Prostate gland (tissue), 2 donors: ENCODE measurements at regions not wholly inside any gene's neighbourhood (a gene's known extent, or its start where the extent isn't known, plus 50 kb on each side); places are given as distances from the start of the nearest gene placed in this dataset.

Experiments used
- POLR2AphosphoS5 ChIP-seq: sonication (generic); formaldehyde crosslinking; IDR thresholded peaks from one replicate; pipeline ENCODE4 v1.6.1; 2017; ENCODE audit warnings: antibody characterized with exemption
- TF ChIP-seq, protein P1 (sequence below), 4 experiments: fragments of 200-600 bp in 2 of 4; fragments of 450-650 bp in 2 of 4; sonication (generic) in 2 of 4; IDR thresholded peaks; 1 replicate in 3 of 4; 2 replicates in 1 of 4; pipeline ENCODE4 v1.5.1; 2016 to 2019; ENCODE audit warnings: antibody characterized with exemption in 4 of 4, mild to moderate bottlenecking in 2 of 4, moderate library complexity in 2 of 4

DNA sequence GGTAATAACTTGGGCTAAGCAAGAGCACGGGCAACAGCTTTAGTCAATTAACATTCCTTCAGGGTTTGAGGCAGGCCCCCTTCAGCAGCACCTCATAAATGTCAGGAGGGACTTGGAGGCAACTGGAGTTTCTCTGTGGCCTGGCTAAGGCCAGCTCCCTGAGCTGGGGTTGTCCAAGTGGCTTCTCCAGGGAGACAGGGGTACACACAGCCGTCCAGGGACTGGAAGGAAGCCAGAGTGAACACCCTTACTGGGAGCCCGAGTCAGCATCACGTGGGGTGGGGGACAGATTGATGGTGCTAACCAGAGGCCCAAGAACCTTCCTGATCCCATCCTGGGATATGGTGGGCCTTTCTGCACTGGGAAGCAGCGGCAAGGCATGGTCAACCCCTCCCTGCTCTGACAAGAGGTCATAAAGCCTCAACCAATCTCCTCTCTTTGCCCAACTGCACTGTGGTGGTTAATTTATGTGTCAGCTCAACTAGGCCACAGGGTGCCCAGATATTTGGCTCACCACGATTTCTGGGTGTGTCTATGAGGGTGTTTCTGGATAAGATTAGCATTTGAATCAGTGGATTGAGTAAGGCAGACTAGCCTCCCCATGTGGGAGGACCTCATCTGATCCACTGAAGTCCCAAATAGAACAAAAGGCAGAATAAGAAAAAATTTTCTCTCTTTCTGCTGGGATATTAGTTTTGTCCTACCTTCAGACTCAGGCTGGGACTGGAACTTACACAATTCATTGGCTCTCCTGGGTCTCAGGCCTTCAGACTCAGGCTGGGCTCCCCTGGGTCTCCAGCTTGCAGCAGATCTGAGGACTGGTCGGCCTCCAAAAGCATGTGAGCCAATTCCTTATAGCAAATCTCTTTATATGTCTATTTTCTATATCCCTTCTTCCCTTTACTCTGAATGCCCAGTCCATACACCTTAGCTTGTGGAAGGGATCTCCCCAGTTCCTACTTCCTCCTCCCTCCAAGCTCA lies 127.2 kb upstream of the LARP1 start:
- no peak for TF ChIP-seq POLR2AphosphoS5
- TF ChIP-seq, protein P1, sequence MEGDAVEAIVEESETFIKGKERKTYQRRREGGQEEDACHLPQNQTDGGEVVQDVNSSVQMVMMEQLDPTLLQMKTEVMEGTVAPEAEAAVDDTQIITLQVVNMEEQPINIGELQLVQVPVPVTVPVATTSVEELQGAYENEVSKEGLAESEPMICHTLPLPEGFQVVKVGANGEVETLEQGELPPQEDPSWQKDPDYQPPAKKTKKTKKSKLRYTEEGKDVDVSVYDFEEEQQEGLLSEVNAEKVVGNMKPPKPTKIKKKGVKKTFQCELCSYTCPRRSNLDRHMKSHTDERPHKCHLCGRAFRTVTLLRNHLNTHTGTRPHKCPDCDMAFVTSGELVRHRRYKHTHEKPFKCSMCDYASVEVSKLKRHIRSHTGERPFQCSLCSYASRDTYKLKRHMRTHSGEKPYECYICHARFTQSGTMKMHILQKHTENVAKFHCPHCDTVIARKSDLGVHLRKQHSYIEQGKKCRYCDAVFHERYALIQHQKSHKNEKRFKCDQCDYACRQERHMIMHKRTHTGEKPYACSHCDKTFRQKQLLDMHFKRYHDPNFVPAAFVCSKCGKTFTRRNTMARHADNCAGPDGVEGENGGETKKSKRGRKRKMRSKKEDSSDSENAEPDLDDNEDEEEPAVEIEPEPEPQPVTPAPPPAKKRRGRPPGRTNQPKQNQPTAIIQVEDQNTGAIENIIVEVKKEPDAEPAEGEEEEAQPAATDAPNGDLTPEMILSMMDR (IDR thresholded peaks at IDR 0.05) = no peak
